ENCODE measurements at regions not wholly inside any gene's neighbourhood (a gene's known extent, or its start where the extent isn't known, plus 50 kb on each side); places are given as distances from the start of the nearest gene placed in this dataset.

GRCh38 chr6:120473804-120474203 lies 860.5 kb downstream of the TBC1D32 start:
- Mint-ChIP-seq H3K27ac (no peak overlapping the region), H3K27me3 (ENCODE audit: low read depth) (no peaks in the 10 kb centered on the region), H3K4me1 (peaks cover 0 to 5% of the 10 kb centered on the region in 2 experiments; a peak in 2 of 4 replicates), H3K4me3 (no peak overlapping the region), H3K36me3 (ENCODE audit: insufficient read depth in 1 of 3, low read depth in 3 of 3) (peaks cover 2 to 17% (median 5%) of the 10 kb centered on the region in 3 experiments; a peak in 6 of 7 replicates), H3K9me3 (peaks cover 20% of the 10 kb centered on the region in 2 experiments)
- H3K23me2 ChIP-seq (ENCODE audit: insufficient read length, low read depth, low read length, poor library complexity, severe bottlenecking): no peaks in the 10 kb centered on the region
- no peak overlapping the region for H2BK15ac ChIP-seq (ENCODE audit: low read depth, low read length)
- no peak overlapping the region for H3T11ph ChIP-seq (ENCODE audit: low read length)
- no peak overlapping the region for H3K56ac ChIP-seq (ENCODE audit: insufficient read length, low read depth, low read length)
- DNase-seq: no peak
- no peak overlapping the region for H3K9ac ChIP-seq (ENCODE audit: extremely low read depth, insufficient read length, low read length)
- H3K18ac ChIP-seq (ENCODE audit: insufficient read length, low read depth, low read length): no peak overlapping the region
- H2AFZ ChIP-seq (ENCODE audit: low read length): no peak overlapping the region
- H3K27ac ChIP-seq (ENCODE audit: insufficient read length, low read depth, low read length): no peak overlapping the region
- H4K8ac ChIP-seq (replicated peaks; ENCODE audit: insufficient read length, low read depth, low read length): no peak overlapping the region
- no peak overlapping the region for H4K5ac ChIP-seq (ENCODE audit: insufficient read length, low read depth, low read length)
- H3K27me3 ChIP-seq (ENCODE audit: insufficient read depth, low read length): no peaks in the 10 kb centered on the region
- no peaks in the 10 kb centered on the region for H3K79me2 ChIP-seq (ENCODE audit: insufficient read depth, low read length)
- no peaks in the 10 kb centered on the region for H3K4me1 ChIP-seq (ENCODE audit: insufficient read depth, low read length)
- H2BK120ac ChIP-seq (ENCODE audit: low read depth, low read length, poor library complexity, severe bottlenecking): no peak overlapping the region
- H2BK20ac ChIP-seq (ENCODE audit: low read depth, low read length, poor library complexity, severe bottlenecking): no peak overlapping the region
- no peak overlapping the region for H2AK5ac ChIP-seq (ENCODE audit: insufficient read length, low read length)
- H3K79me1 ChIP-seq (ENCODE audit: insufficient read depth, low read depth, low read length, poor library complexity, severe bottlenecking): no peaks in the 10 kb centered on the region
- no peak overlapping the region for H3K4me2 ChIP-seq (ENCODE audit: insufficient read depth, insufficient read length, low read length)
- no peak overlapping the region for H3K14ac ChIP-seq (ENCODE audit: insufficient read depth, low read length)
- no peak overlapping the region for H4K91ac ChIP-seq (ENCODE audit: insufficient read length, low read depth, low read length)
- no peak overlapping the region for H2BK12ac ChIP-seq (ENCODE audit: insufficient read length, low read depth, low read length)
- H3K9me3 ChIP-seq (ENCODE audit: control insufficient read depth, low read depth, low read length): peaks cover 8% of the 10 kb centered on the region
- H4K20me1 ChIP-seq (ENCODE audit: control insufficient read depth, insufficient read depth, insufficient read length): no peaks in the 10 kb centered on the region
- no peak overlapping the region for H2BK5ac ChIP-seq (ENCODE audit: insufficient read length, low read length)
- no peak overlapping the region for H3K23ac ChIP-seq (ENCODE audit: insufficient read length, low read depth, low read length)
- no peak overlapping the region for H3K4ac ChIP-seq (ENCODE audit: low read depth, low read length)
- no peak for TF ChIP-seq CTCF (conservative IDR thresholded peaks at IDR 0.05)
- WGBS (ENCODE audit: extremely low coverage, insufficient read length, low lambda C conversion rate): no CpG with 5 or more reads among the region's 2 CpGs

Data from H9 (cell line).